Endothelial cell of umbilical vein (primary cell): ENCODE measurements at regions not wholly inside any gene's neighbourhood (a gene's known extent, or its start where the extent isn't known, plus 50 kb on each side); places are given as distances from the start of the nearest gene placed in this dataset.

ENCODE experiments used
- BruUV-seq: library from RNA; stranded (reverse); fragments of 400-500 nt; replicated peaks from 2 replicates; lab custom pipeline; 2021; lab: Mats Ljungman, UMichigan
- CTCF ChIA-PET: fragments of 300-600, 350-600 bp; sonication (Branson Sonifier 250); formaldehyde crosslinking; loops from one replicate; lab custom pipeline; 2021; ENCODE audit warnings: antibody characterized with exemption, inconsistent platforms; lab: Charles Lee
- POLR2A ChIA-PET: fragments of 300-600, 350-600 bp; sonication (Branson Sonifier 250); formaldehyde crosslinking; loops from one replicate; lab custom pipeline; 2021; ENCODE audit warnings: antibody characterized with exemption, inconsistent platforms; lab: Charles Lee
- DNase-seq: peaks from one replicate; pipeline ENCODE4 v3.0.0-alpha.2; 2011; ENCODE audit warnings: low read depth, low spot score
- FAIRE-seq: peaks from 2 replicates; lab custom pipeline; 2011; peaks lifted over from hg19 to GRCh38; lab: Jason Lieb, UNC
- H2AFZ ChIP-seq: 2 replicates; pipeline ENCODE4 v1.6.0; 2012; ENCODE audit warnings: low read depth, low read length, control low read depth, inconsistent platforms
- H3K27ac ChIP-seq: 2 replicates; pipeline ENCODE4 v1.5.1; 2011; ENCODE audit warnings: low read depth, mild to moderate bottlenecking, control low read depth, low read length, moderate library complexity; ENCODE audit not compliant: insufficient read depth
- H3K27me3 ChIP-seq, 2 experiments: 2 replicates each; pipeline versions ENCODE4 v1.6.0 to v1.6.1; 2011; ENCODE audit warnings: low read length in 2 of 2, mixed read lengths in 1 of 2; ENCODE audit not compliant: control insufficient read depth in 2 of 2, insufficient read depth in 2 of 2
- H3K36me3 ChIP-seq, 2 experiments: 2 replicates in 1 of 2; 3 replicates in 1 of 2; pipeline ENCODE4 v1.5.1; 2011; ENCODE audit warnings: low read length in 2 of 2, mild to moderate bottlenecking in 1 of 2, moderate library complexity in 1 of 2; ENCODE audit not compliant: control insufficient read depth in 2 of 2, insufficient read depth in 2 of 2; ENCODE audit errors: extremely low read depth in 1 of 2
- H3K4me1 ChIP-seq: 3 replicates; pipeline ENCODE4 v1.5.1; 2011; ENCODE audit warnings: mild to moderate bottlenecking, low read length; ENCODE audit not compliant: control insufficient read depth, insufficient read depth; ENCODE audit errors: extremely low read depth
- H3K4me2 ChIP-seq: 2 replicates; pipeline ENCODE4 v1.6.1; 2011; ENCODE audit warnings: low read length, control low read depth, mixed read lengths; ENCODE audit not compliant: insufficient read depth
- H3K4me3 ChIP-seq, 3 experiments: fragments of 200-600 bp in 1 of 3; sonication (generic), shearing (Covaris generic) in 1 of 3; replicated peaks in 1 of 3; 2 replicates each; pipeline ENCODE4 v1.5.1; 2011 to 2016; ENCODE audit warnings: control low read depth in 3 of 3, low read length in 3 of 3, mild to moderate bottlenecking in 2 of 3, inconsistent platforms in 1 of 3, low read depth in 1 of 3, moderate library complexity in 1 of 3; ENCODE audit not compliant: insufficient read depth in 1 of 3
- H3K79me2 ChIP-seq: 2 replicates; pipeline ENCODE4 v1.6.0; 2012; ENCODE audit warnings: low read length, inconsistent platforms; ENCODE audit not compliant: control insufficient read depth, insufficient read depth
- H3K9ac ChIP-seq: replicated peaks from 2 replicates; pipeline ENCODE3; 2011; ENCODE audit warnings: low read length, control low read depth; ENCODE audit not compliant: insufficient read depth; ENCODE audit errors: extremely low read depth
- H3K9me1 ChIP-seq: replicated peaks from 3 replicates; pipeline ENCODE4 v1.6.0; 2011; ENCODE audit warnings: mild to moderate bottlenecking, low read length; ENCODE audit not compliant: control insufficient read depth, insufficient read depth; ENCODE audit errors: extremely low read depth
- H3K9me3 ChIP-seq: replicated peaks from 2 replicates; pipeline ENCODE4 v1.5.1; 2012; ENCODE audit warnings: low read length, inconsistent platforms; ENCODE audit not compliant: control insufficient read depth, insufficient read depth
- H4K20me1 ChIP-seq: replicated peaks from 2 replicates; pipeline ENCODE3; 2011; ENCODE audit warnings: mild to moderate bottlenecking, low read length; ENCODE audit not compliant: control insufficient read depth, insufficient read depth; ENCODE audit errors: extremely low read depth
- CTCF ChIP-seq, 2 donors: IDR thresholded peaks; 1 replicate in 1 of 2; 2 replicates in 1 of 2; pipeline ENCODE4 v1.5.1; 2011; ENCODE audit warnings: low read length in 2 of 2, mild to moderate bottlenecking in 2 of 2, moderate library complexity in 2 of 2, control low read depth in 1 of 2, inconsistent platforms in 1 of 2, low read depth in 1 of 2; ENCODE audit not compliant: insufficient read depth in 1 of 2; ENCODE audit errors: extremely low read depth in 1 of 2
- EZH2 ChIP-seq: IDR thresholded peaks from 2 replicates; pipeline ENCODE4 v1.6.1; 2012; ENCODE audit warnings: borderline replicate concordance, low read depth, mild to moderate bottlenecking, moderate library complexity, low read length, inconsistent platforms; ENCODE audit not compliant: severe bottlenecking
- FOS ChIP-seq: IDR thresholded peaks from 2 replicates; pipeline ENCODE4 v1.6.1; 2011; ENCODE audit warnings: mild to moderate bottlenecking, low read length, moderate library complexity, borderline replicate concordance; ENCODE audit not compliant: insufficient read depth
- GATA2 ChIP-seq: IDR thresholded peaks from 2 replicates; pipeline ENCODE4 v1.7.0; 2011; ENCODE audit warnings: low read depth, mild to moderate bottlenecking, moderate library complexity, mixed read lengths, low read length; ENCODE audit not compliant: insufficient read length, insufficient read depth
- JUN ChIP-seq: IDR thresholded peaks from 2 replicates; pipeline ENCODE4 v1.6.1; 2011; ENCODE audit warnings: borderline replicate concordance, low read depth; ENCODE audit not compliant: insufficient read length, insufficient read depth
- MYC ChIP-seq: IDR thresholded peaks from one replicate; pipeline ENCODE4 v1.6.1; 2011; ENCODE audit warnings: mild to moderate bottlenecking, low read depth, low read length
- POLR2A ChIP-seq: IDR thresholded peaks from 2 replicates; pipeline ENCODE4 v1.6.1; 2012; ENCODE audit warnings: low read depth, mild to moderate bottlenecking, control low read depth, low read length
- POLR2AphosphoS5 ChIP-seq: IDR thresholded peaks from 2 replicates; pipeline ENCODE4 v1.6.1; 2012; ENCODE audit warnings: low read depth, mild to moderate bottlenecking, control low read depth, low read length, moderate library complexity; ENCODE audit not compliant: insufficient read depth
- dilution Hi-C: fragments of 300-500 bp; cut with MboI; formaldehyde crosslinking; loops from one replicate; pipeline ENCODE4 v1.15.0; 2019; ENCODE audit warnings: low sequenced_read_pairs; ENCODE audit not compliant: extremely low pct_ligation_motif_present
- intact Hi-C: fragments of 100-400 bp; cut with micrococcal nuclease; formaldehyde crosslinking; loops from one replicate; pipeline ENCODE4 v1.10.0; 2022
- TF ChIP-seq, protein P1 (sequence below): IDR thresholded peaks from 2 replicates; pipeline ENCODE4 v1.6.1; 2011; ENCODE audit not compliant: insufficient read depth, insufficient read length

DNA sequence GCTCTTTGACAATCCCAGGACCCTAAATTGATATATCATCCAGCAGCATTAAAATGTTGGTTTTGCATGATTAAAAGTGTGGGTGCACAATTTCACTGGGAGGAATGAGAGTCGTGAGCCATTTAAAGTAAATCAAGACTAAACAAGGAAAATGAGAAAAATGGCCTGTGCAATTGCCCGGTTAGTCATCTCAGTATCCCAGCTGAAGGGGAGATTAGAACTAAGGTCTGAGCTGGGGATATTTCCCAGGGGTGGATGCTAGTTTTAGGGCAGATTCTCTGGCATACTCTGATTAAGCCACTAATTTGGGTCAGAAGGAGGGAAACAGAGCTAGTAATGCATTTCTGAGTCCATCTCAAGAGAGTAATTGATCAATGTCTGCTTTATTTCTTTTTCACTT, 177.2 kb downstream of the EN1 start:
- no peak overlapping the region for H3K9ac ChIP-seq
- H4K20me1 ChIP-seq, result no peaks in the 10 kb centered on the region

More for the DNA sequence above, 177.2 kb downstream of the EN1 start:
- dilution Hi-C loops (no loop called here), intact Hi-C loops (no loop called here)
- no peak for FAIRE-seq
- CTCF ChIA-PET, result no interaction called here
- no peaks in the 10 kb centered on the region for H3K9me3 ChIP-seq
- no peak overlapping the region for H3K27ac ChIP-seq
- no peaks in the 10 kb centered on the region for H3K36me3 ChIP-seq
- H3K4me1 ChIP-seq, result no peaks in the 10 kb centered on the region
- no peak for TF ChIP-seq POLR2A
- TF ChIP-seq MYC, result no peak
- TF ChIP-seq, protein P1, sequence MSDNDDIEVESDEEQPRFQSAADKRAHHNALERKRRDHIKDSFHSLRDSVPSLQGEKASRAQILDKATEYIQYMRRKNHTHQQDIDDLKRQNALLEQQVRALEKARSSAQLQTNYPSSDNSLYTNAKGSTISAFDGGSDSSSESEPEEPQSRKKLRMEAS, result no peak
- no peak for TF ChIP-seq CTCF (IDR thresholded peaks at IDR 0.05; ENCODE audit: extremely low read depth in 1 of 2, insufficient read depth in 1 of 2, low read depth in 1 of 2, low read length in 2 of 2)
- TF ChIP-seq JUN, result no peak
- no peak for TF ChIP-seq POLR2AphosphoS5
- TF ChIP-seq FOS, result no peak
- TF ChIP-seq EZH2, result no peak
- TF ChIP-seq GATA2, result no peak
- POLR2A ChIA-PET, result no interaction called here
- H3K9me1 ChIP-seq, result no peaks in the 10 kb centered on the region
- no TSS peak for BruUV-seq
- no peaks in the 10 kb centered on the region for H3K27me3 ChIP-seq
- no peaks in the 10 kb centered on the region for H3K79me2 ChIP-seq
- H3K4me3 ChIP-seq, result no peak overlapping the region
- H2AFZ ChIP-seq, result no peak overlapping the region
- H3K4me2 ChIP-seq, result no peak overlapping the region
- DNase-seq, result no peak
